SK-N-MC (cell line): ENCODE measurements at regions not wholly inside any gene's neighbourhood (a gene's known extent, or its start where the extent isn't known, plus 50 kb on each side); places are given as distances from the start of the nearest gene placed in this dataset.

ENCODE experiments used
- DNase-seq: peaks from one replicate; pipeline ENCODE4 v3.0.0-alpha.2; 2011; ENCODE audit warnings: low read depth, low spot score
- H3K27ac ChIP-seq: fragments of 200-600 bp; sonication (generic); 2 replicates; pipeline ENCODE4 v1.5.1; 2016; ENCODE audit warnings: mixed run types
- H3K36me3 ChIP-seq: fragments of 200-600 bp; sonication (generic); 2 replicates; pipeline ENCODE4 v1.6.1; 2017; ENCODE audit warnings: antibody characterized with exemption, low read length, mixed read lengths; ENCODE audit not compliant: insufficient read depth
- H3K4me3 ChIP-seq: fragments of 200-600 bp; sonication (generic); 2 replicates; pipeline ENCODE4 v1.5.1; 2016
- H3K9ac ChIP-seq: fragments of 200-600 bp; sonication (generic); 2 replicates; pipeline ENCODE4 v1.8.0; 2017; ENCODE audit warnings: mixed run types, mixed read lengths; ENCODE audit not compliant: insufficient read length
- H3K9me3 ChIP-seq: fragments of 200-600 bp; sonication (generic); 2 replicates; pipeline ENCODE4 v1.6.1; 2017; ENCODE audit warnings: low read depth, mild to moderate bottlenecking, antibody characterized with exemption, low read length, moderate library complexity, mixed read lengths
- EZH2 ChIP-seq: fragments of 200-600 bp; sonication (generic); IDR thresholded peaks from one replicate; pipeline ENCODE4 v1.6.1; 2017; ENCODE audit warnings: antibody characterized with exemption
- FOXP2 ChIP-seq: optimal IDR thresholded peaks from 2 replicates; pipeline ENCODE3; 2011; ENCODE audit warnings: mild to moderate bottlenecking, moderate library complexity; ENCODE audit not compliant: insufficient read depth; ENCODE audit errors: extremely low read length, control extremely low read depth
- POLR2AphosphoS5 ChIP-seq: IDR thresholded peaks from 2 replicates; pipeline ENCODE4 v1.6.1; 2012; ENCODE audit warnings: mild to moderate bottlenecking, low read depth, low read length, borderline replicate concordance

GRCh38 chr4:108355186-108355901 lies 186.6 kb upstream of the LEF1 start:
- TF ChIP-seq FOXP2 (no peak), EZH2 (no peak), POLR2AphosphoS5 (no peak)
- no peak for DNase-seq
- Histone ChIP-seq H3K9ac (no peak overlapping the region), H3K27ac (no peak overlapping the region), H3K9me3 (no peaks in the 10 kb centered on the region), H3K36me3 (no peaks in the 10 kb centered on the region), H3K4me3 (no peak overlapping the region)

DNA sequence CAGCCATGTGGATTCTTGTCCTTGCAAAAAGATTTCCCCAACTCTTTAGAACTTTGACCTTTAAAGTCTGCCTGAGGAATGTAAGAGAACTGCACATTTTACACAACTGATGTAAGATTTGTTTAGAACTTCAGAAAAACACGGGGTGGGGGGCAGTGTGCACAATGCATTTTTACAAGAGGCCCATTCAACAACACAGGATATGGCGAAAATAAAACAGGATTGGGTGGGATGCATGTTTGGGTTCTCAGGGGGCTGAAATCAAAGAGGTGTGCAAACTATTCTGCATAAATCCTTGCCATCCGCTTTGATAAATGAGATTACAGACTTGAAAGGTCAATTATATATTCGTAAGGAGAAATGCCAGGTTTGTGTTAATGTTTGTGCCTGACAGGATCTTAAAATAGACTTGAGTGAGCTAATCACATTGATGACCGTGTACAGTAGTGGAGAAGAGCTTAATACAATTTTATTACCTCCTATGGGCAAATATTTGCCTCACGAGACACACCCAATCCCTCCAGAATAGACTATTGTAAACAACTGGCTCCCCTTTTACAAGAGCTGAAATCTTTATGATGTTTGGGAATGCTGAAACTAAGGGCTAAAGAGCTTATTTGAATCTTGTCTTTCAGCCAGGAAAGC lies 184.1 kb upstream of the LEF1 start:
- H3K36me3 ChIP-seq = no peaks in the 10 kb centered on the region
- no peak overlapping the region for H3K4me3 ChIP-seq
- 0 out of 2 replicates have a peak overlapping the region, but pooled peaks have one; percentile 38 for H3K27ac ChIP-seq
- no peak for DNase-seq
- no peaks in the 10 kb centered on the region for H3K9me3 ChIP-seq
- H3K9ac ChIP-seq = no peak overlapping the region
- TF ChIP-seq POLR2AphosphoS5 (no peak), FOXP2 (no peak), EZH2 (no peak)

GRCh38 chr4:108351791-108352190 lies 183.1 kb upstream of the LEF1 start:
- no peaks in the 10 kb centered on the region for H3K9me3 ChIP-seq
- DNase-seq = no peak

GRCh38 chr4:108350332-108350731 lies 181.6 kb upstream of the LEF1 start:
- Histone ChIP-seq H3K27ac (no peak overlapping the region), H3K9ac (no peak overlapping the region), H3K36me3 (no peaks in the 10 kb centered on the region), H3K9me3 (no peaks in the 10 kb centered on the region), H3K4me3 (0 out of 2 replicates have a peak overlapping the region, but pooled peaks have one; percentile 2)
- TF ChIP-seq EZH2 (no peak), POLR2AphosphoS5 (no peak), FOXP2 (no peak)
- DNase-seq = no peak

More at GRCh38 chr4:108351791-108352190, 183.1 kb upstream of the LEF1 start:
- TF ChIP-seq EZH2 (no peak), FOXP2 (no peak), POLR2AphosphoS5 (no peak)
- no peak overlapping the region for H3K27ac ChIP-seq
- H3K4me3 ChIP-seq = no peak overlapping the region
- no peaks in the 10 kb centered on the region for H3K36me3 ChIP-seq
- H3K9ac ChIP-seq = no peak overlapping the region

DNA sequence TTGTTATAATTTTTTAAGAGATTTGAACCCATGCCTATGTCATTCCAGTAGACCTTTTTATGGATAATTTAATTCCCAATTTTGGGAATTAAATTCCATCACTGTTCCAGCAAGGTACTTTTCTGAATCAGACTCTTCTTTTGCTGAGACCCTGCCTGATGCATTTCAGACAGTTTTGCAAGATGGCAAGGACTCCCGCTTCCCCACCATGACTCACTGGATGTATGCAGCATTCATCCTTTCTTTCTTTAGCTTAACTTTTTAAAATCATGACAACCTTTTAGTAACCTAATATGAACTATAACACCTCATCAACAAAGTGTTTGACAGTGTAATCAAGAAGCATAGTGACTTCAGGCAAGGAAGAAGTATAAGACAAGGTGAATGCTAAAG lies 178.1 kb upstream of the LEF1 start:
- peak overlapping the region; percentile 88 for H3K27ac ChIP-seq
- no peak for DNase-seq
- no peaks in the 10 kb centered on the region for H3K9me3 ChIP-seq
- no peak overlapping the region for H3K9ac ChIP-seq
- no peaks in the 10 kb centered on the region for H3K36me3 ChIP-seq
- H3K4me3 ChIP-seq = peak overlapping the region; percentile 23; the same call in 1 of the 2 replicates
- TF ChIP-seq EZH2 = no peak
- no peak for TF ChIP-seq POLR2AphosphoS5
- TF ChIP-seq FOXP2 = no peak

- peak overlapping the region; percentile 26 for H3K9ac ChIP-seq
- no peaks in the 10 kb centered on the region for H3K36me3 ChIP-seq
- H3K9me3 ChIP-seq = no peaks in the 10 kb centered on the region
- H3K4me3 ChIP-seq = peak overlapping the region; percentile 23; the same call in 1 of the 2 replicates
- H3K27ac ChIP-seq = peak overlapping the region; percentile 88
- TF ChIP-seq EZH2 (no peak), FOXP2 (no peak), POLR2AphosphoS5 (no peak; the same call in 1 of the 2 replicates)
- peak; percentile 71 for DNase-seq
These were observed 177.4 kb upstream of the LEF1 start for GRCh38 chr4:108345862-108346817.

DNA sequence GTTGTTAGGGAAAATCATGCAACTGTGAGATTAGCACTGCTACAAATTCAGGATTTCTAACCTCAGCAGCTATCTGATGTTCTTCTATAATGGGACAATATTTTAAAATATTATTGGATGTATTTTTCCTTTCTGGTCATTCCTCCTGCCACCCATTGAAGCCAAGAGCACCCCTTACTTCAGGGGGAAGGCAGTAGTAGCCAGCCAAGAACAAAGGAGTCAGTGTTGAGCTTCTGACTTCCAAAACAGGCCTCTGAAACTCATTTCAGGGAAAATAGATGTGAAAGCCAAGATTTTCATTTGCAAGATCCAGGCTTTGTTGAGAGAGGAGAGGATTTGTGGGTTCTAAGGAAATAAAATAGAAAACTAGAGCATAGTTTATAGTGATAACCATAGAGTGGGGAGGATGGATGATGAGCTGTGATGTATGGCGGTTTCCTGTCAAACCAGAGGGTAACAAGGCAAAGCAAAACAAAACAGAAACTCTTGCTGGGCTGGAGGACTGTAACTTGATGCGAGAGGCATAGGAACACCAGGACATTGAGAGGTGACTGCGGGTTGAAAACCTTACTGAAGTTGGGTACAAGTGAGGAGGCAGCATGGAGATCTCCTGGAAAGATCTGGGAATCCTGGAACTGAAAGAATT lies 173.7 kb upstream of the LEF1 start:
- no peak overlapping the region for H3K4me3 ChIP-seq
- no peak overlapping the region for H3K9ac ChIP-seq

More for the DNA sequence above, 173.7 kb upstream of the LEF1 start:
- no peak for DNase-seq
- H3K9me3 ChIP-seq = no peaks in the 10 kb centered on the region
- H3K27ac ChIP-seq = no peak overlapping the region
- H3K36me3 ChIP-seq = no peaks in the 10 kb centered on the region
- no peak for TF ChIP-seq POLR2AphosphoS5
- TF ChIP-seq FOXP2 = no peak
- TF ChIP-seq EZH2 = no peak
